ENCODE measurements at regions not wholly inside any gene's neighbourhood (a gene's known extent, or its start where the extent isn't known, plus 50 kb on each side); places are given as distances from the start of the nearest gene placed in this dataset.

DNA sequence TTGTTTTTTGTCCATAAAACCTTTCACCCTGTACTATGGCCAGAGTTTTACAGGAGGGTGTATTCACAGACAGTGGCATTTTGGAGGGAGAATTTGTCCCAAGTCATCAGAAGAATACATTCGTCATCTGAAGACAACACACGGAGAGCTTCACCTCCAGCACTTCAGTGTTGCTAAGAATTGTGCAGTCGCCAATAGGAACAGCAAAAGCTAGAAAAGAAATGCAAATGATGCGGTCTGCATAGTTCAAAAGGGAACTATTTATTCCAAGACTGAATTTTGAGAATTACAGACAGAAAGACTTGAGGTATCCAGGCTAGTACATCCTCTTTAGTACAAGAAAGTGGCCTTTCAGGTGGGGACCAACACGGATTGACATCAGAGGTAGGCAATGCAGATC, 399.2 kb upstream of the KIF2A start:
- no peak for TF ChIP-seq CTCF (IDR thresholded peaks at IDR 0.05; ENCODE audit: low read depth, low read length)
- Histone ChIP-seq H3K4me1 (ENCODE audit: low read depth) (no peaks in the 10 kb centered on the region), H3K9me3 (ENCODE audit: low read depth) (no peaks in the 10 kb centered on the region)

DNA sequence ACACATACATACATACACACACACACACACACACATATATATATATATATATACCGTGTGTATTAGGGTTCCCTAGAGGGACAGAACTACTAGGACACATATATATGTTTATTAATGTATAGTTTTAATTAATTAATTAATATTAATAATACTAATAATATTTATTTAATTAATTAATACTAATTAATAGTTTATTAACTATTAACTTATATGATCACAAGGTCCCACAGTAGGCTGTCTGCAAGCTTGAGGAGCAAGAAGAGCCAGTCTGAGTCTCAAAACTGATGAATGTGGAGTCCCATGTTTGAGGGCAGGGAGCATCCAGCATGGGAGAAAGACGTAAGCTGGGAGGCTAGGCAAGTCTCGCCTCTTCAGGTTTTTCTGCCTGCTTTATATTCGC, 398.0 kb upstream of the KIF2A start:
- Histone ChIP-seq H3K27me3 (no peaks in the 10 kb centered on the region), H3K4me3 (no peak overlapping the region), H3K9me3 (ENCODE audit: low read depth) (no peaks in the 10 kb centered on the region), H3K27ac (no peak overlapping the region), H3K36me3 (no peaks in the 10 kb centered on the region), H3K4me1 (ENCODE audit: low read depth) (no peaks in the 10 kb centered on the region)
- no peak for DNase-seq (ENCODE audit: low read depth in 1 of 2, low spot score in 1 of 2)
- TF ChIP-seq CTCF (IDR thresholded peaks at IDR 0.05; ENCODE audit: low read depth, low read length), result no peak

More for the DNA sequence above, 399.2 kb upstream of the KIF2A start:
- Histone ChIP-seq H3K36me3 (no peaks in the 10 kb centered on the region), H3K27ac (no peak overlapping the region), H3K27me3 (no peaks in the 10 kb centered on the region), H3K4me3 (no peak overlapping the region)
- no peak for DNase-seq (ENCODE audit: low read depth in 1 of 2, low spot score in 1 of 2)

- Histone ChIP-seq H3K27ac (no peak overlapping the region), H3K4me1 (ENCODE audit: low read depth) (no peaks in the 10 kb centered on the region), H3K4me3 (no peak overlapping the region), H3K27me3 (no peaks in the 10 kb centered on the region), H3K36me3 (no peaks in the 10 kb centered on the region), H3K9me3 (ENCODE audit: low read depth) (no peaks in the 10 kb centered on the region)
- no peak for TF ChIP-seq CTCF (IDR thresholded peaks at IDR 0.05; ENCODE audit: low read depth, low read length)
- no peak for DNase-seq (ENCODE audit: low read depth in 1 of 2, low spot score in 1 of 2)
These were observed 395.2 kb upstream of the KIF2A start for GRCh38 chr5:61910771-61911170.

- DNase-seq (ENCODE audit: low read depth in 1 of 2, low spot score in 1 of 2), result no peak
- Histone ChIP-seq H3K4me1 (ENCODE audit: low read depth) (no peaks in the 10 kb centered on the region), H3K27me3 (no peaks in the 10 kb centered on the region), H3K27ac (no peak overlapping the region), H3K4me3 (no peak overlapping the region), H3K36me3 (no peaks in the 10 kb centered on the region), H3K9me3 (ENCODE audit: low read depth) (no peaks in the 10 kb centered on the region)
- TF ChIP-seq CTCF (IDR thresholded peaks at IDR 0.05; ENCODE audit: low read depth, low read length), result no peak
These were observed 393.4 kb upstream of the KIF2A start for GRCh38 chr5:61912559-61912958.

GRCh38 chr5:61915646-61916045, 390.4 kb upstream of the KIF2A start:
- Histone ChIP-seq H3K9me3 (ENCODE audit: low read depth) (no peaks in the 10 kb centered on the region), H3K4me3 (no peak overlapping the region), H3K36me3 (no peaks in the 10 kb centered on the region), H3K27me3 (no peaks in the 10 kb centered on the region), H3K4me1 (ENCODE audit: low read depth) (peaks cover 6% of the 10 kb centered on the region), H3K27ac (no peak overlapping the region)
- no peak for DNase-seq (ENCODE audit: low read depth in 1 of 2, low spot score in 1 of 2)
- TF ChIP-seq CTCF (IDR thresholded peaks at IDR 0.05; ENCODE audit: low read depth, low read length), result no peak

Data from cardiac muscle cell (in vitro differentiated cells and primary cell).